ENCODE measurements at regions not wholly inside any gene's neighbourhood (a gene's known extent, or its start where the extent isn't known, plus 50 kb on each side); places are given as distances from the start of the nearest gene placed in this dataset.

- Histone ChIP-seq H3K9me3 (no peaks in the 10 kb centered on the region), H3K4me3 (no peak overlapping the region), H3K27ac (replicated peaks in 1 of 4) (no peak overlapping the region), H3K4me1 (no peaks in the 10 kb centered on the region), H3K36me3 (no peaks in the 10 kb centered on the region), H3K27me3 (no peaks in the 10 kb centered on the region)
- no peak for DNase-seq (ENCODE audit: extremely low spot score)
- TF ChIP-seq POLR2A (IDR thresholded peaks at IDR 0.05; ENCODE audit: low read depth) (no peak), CTCF (IDR thresholded peaks at IDR 0.05) (no peak), EP300 (IDR thresholded peaks at IDR 0.05) (no peak), POLR2AphosphoS5 (IDR thresholded peaks at IDR 0.05) (no peak)
- WGBS = 84% methylated on average over 4 of the region's 4 CpGs
- intact Hi-C loops (cut with DNase I) = no loop called here
Observed at GRCh38 chr13:79998381-79998880, 342.5 kb downstream of the SPRY2 start.

DNA sequence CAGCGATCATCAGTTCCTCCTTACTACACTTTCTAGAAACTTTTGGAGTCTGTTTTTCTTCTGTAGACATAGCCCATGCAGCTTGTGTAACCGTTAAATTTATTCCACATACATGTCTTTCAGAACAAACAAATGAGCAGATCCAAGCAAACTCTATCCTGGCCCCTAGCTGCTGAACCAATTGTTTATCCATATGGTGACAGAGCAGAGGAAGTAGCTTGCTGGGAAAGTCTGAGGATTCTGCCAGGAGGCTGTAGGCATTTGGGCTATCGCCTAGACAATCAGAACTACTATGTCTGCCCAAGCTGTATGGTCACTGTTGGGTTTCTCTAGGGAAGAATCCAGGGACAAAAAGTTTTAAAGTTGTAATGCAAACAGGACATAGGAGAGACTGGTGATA is 343.7 kb downstream of the SPRY2 start:
- WGBS = 59% methylated on average over 3 of the region's 3 CpGs
- intact Hi-C loops (cut with DNase I) = no loop called here

DNA sequence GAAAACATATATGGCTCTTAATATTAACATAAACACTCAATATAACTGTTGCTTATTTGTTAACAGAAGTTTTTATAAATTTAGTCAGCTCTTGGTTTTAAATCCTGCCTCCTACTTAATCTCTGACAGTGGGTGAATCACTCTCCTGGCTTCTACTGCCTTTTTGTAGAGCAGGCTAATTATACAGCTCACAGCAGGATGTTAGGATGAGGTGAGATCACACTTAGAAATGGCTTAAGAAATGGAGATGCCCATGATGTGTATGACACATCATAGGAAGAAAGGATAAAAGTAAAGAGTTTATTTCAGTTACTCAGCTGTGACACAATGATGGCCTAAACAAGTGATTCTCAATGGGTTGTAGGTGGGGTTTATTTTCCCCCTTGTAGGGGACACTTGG is 345.6 kb downstream of the SPRY2 start:
- Histone ChIP-seq H3K4me1 (no peaks in the 10 kb centered on the region), H3K36me3 (no peaks in the 10 kb centered on the region), H3K27ac (replicated peaks in 1 of 4) (no peak overlapping the region), H3K9me3 (no peaks in the 10 kb centered on the region), H3K27me3 (no peaks in the 10 kb centered on the region), H3K4me3 (no peak overlapping the region)
- no peak for TF ChIP-seq EP300 (IDR thresholded peaks at IDR 0.05)
- TF ChIP-seq CTCF (IDR thresholded peaks at IDR 0.05) = no peak
- TF ChIP-seq POLR2AphosphoS5 (IDR thresholded peaks at IDR 0.05) = no peak
- no peak for TF ChIP-seq POLR2A (IDR thresholded peaks at IDR 0.05; ENCODE audit: low read depth)
- DNase-seq (ENCODE audit: extremely low spot score) = no peak
- intact Hi-C loops (cut with DNase I) = no loop called here

More for the DNA sequence above, 343.7 kb downstream of the SPRY2 start:
- Histone ChIP-seq H3K27me3 (no peaks in the 10 kb centered on the region), H3K27ac (replicated peaks in 1 of 4) (no peak overlapping the region), H3K9me3 (no peaks in the 10 kb centered on the region), H3K36me3 (no peaks in the 10 kb centered on the region), H3K4me1 (no peaks in the 10 kb centered on the region), H3K4me3 (no peak overlapping the region)
- no peak for DNase-seq (ENCODE audit: extremely low spot score)
- no peak for TF ChIP-seq EP300 (IDR thresholded peaks at IDR 0.05)
- no peak for TF ChIP-seq CTCF (IDR thresholded peaks at IDR 0.05)
- TF ChIP-seq POLR2AphosphoS5 (IDR thresholded peaks at IDR 0.05) = no peak
- no peak for TF ChIP-seq POLR2A (IDR thresholded peaks at IDR 0.05; ENCODE audit: low read depth)

GRCh38 chr13:79992111-79992510 is 348.8 kb downstream of the SPRY2 start:
- 97% methylated on average over 1 of the region's 1 CpG for WGBS

More at GRCh38 chr13:79992111-79992510, 348.8 kb downstream of the SPRY2 start:
- Histone ChIP-seq H3K36me3 (no peaks in the 10 kb centered on the region), H3K27me3 (no peaks in the 10 kb centered on the region), H3K4me1 (no peaks in the 10 kb centered on the region), H3K4me3 (no peak overlapping the region), H3K27ac (replicated peaks in 1 of 4) (no peak overlapping the region), H3K9me3 (no peaks in the 10 kb centered on the region)
- intact Hi-C loops (cut with DNase I) = no loop called here
- TF ChIP-seq CTCF (IDR thresholded peaks at IDR 0.05) (no peak), POLR2A (IDR thresholded peaks at IDR 0.05; ENCODE audit: low read depth) (no peak), EP300 (IDR thresholded peaks at IDR 0.05) (no peak), POLR2AphosphoS5 (IDR thresholded peaks at IDR 0.05) (no peak)
- DNase-seq (ENCODE audit: extremely low spot score) = no peak

Data from esophagus muscularis mucosa (tissue), 4 donors.